CD4-positive, alpha-beta memory T cell (primary cell): ENCODE measurements at regions not wholly inside any gene's neighbourhood (a gene's known extent, or its start where the extent isn't known, plus 50 kb on each side); places are given as distances from the start of the nearest gene placed in this dataset.

Experiments used
- CTCF ChIA-PET: fragments of 350-600 bp; sonication (Branson Sonifier 250); formaldehyde crosslinking; loops from one replicate; lab custom pipeline; 2021; ENCODE audit warnings: inconsistent platforms; ENCODE audit not compliant: partially characterized antibody; lab: Charles Lee
- POLR2A ChIA-PET: fragments of 350-600 bp; sonication (Branson Sonifier 250); formaldehyde crosslinking; loops from one replicate; lab custom pipeline; 2021; ENCODE audit not compliant: partially characterized antibody; lab: Charles Lee
- DNase-seq, 5 donors: peaks; one replicate each; pipeline versions ENCODE4 v3.0.0 to v3.0.0-alpha.2; 2020 to 2022; ENCODE audit warnings: mixed read lengths in 1 of 5
- H3K27ac ChIP-seq: one replicate; pipeline ENCODE4 v1.7.0; 2013; ENCODE audit warnings: low read depth, low read length
- H3K27me3 ChIP-seq: 2 replicates; pipeline ENCODE4 v1.7.0; 2013; ENCODE audit warnings: mild to moderate bottlenecking, low read length, moderate library complexity; ENCODE audit not compliant: insufficient read depth
- H3K36me3 ChIP-seq: 2 replicates; pipeline ENCODE4 v1.7.0; 2013; ENCODE audit warnings: mild to moderate bottlenecking, low read length, moderate library complexity; ENCODE audit not compliant: insufficient read depth
- H3K4me1 ChIP-seq: 2 replicates; pipeline ENCODE4 v1.7.0; 2013; ENCODE audit warnings: mild to moderate bottlenecking, low read length, moderate library complexity; ENCODE audit not compliant: insufficient read depth
- H3K4me3 ChIP-seq, 2 donors: one replicate each; pipeline ENCODE4 v1.7.0; 2013; ENCODE audit warnings: low read length in 2 of 2, mild to moderate bottlenecking in 1 of 2
- H3K9me3 ChIP-seq, 2 donors: one replicate each; pipeline ENCODE4 v1.7.0; 2013; ENCODE audit warnings: low read length in 2 of 2, control low read depth in 1 of 2; ENCODE audit not compliant: control insufficient read depth in 1 of 2
- H3K27ac Mint-ChIP-seq, 7 donors: one replicate each; pipeline ENCODE4 v1.8.0; 2020 to 2021; ENCODE audit warnings: mixed read lengths in 7 of 7, mild to moderate bottlenecking in 6 of 7, inconsistent platforms in 3 of 7, moderate library complexity in 3 of 7
- H3K27me3 Mint-ChIP-seq, 2 donors: one replicate each; pipeline ENCODE4 v1.8.0; 2020 to 2021; ENCODE audit warnings: mixed read lengths in 2 of 2
- H3K36me3 Mint-ChIP-seq, 2 donors: one replicate each; pipeline ENCODE4 v1.8.0; 2020 to 2021; ENCODE audit warnings: mixed read lengths in 2 of 2, inconsistent platforms in 1 of 2, mild to moderate bottlenecking in 1 of 2
- H3K4me1 Mint-ChIP-seq, 4 donors: one replicate each; pipeline ENCODE4 v1.8.0; 2020 to 2021; ENCODE audit warnings: mixed read lengths in 4 of 4, mild to moderate bottlenecking in 1 of 4
- H3K4me3 Mint-ChIP-seq, 8 donors: one replicate each; pipeline ENCODE4 v1.8.0; 2020 to 2021; ENCODE audit warnings: mixed read lengths in 8 of 8, mild to moderate bottlenecking in 7 of 8, moderate library complexity in 6 of 8, inconsistent platforms in 3 of 8
- H3K9me3 Mint-ChIP-seq, 8 donors: one replicate each; pipeline ENCODE4 v1.8.0; 2020 to 2021; ENCODE audit warnings: mixed read lengths in 8 of 8, mild to moderate bottlenecking in 5 of 8, inconsistent platforms in 3 of 8, moderate library complexity in 1 of 8
- intact Hi-C: fragments of 100-400 bp; cut with micrococcal nuclease; formaldehyde crosslinking; loops from one replicate; pipeline ENCODE4 v1.15.1; 2023

- no peaks in the 10 kb centered on the region for H3K4me1 Mint-ChIP-seq
- CTCF ChIA-PET, result no interaction called here
- Histone ChIP-seq H3K27ac (no peak overlapping the region), H3K27me3 (no peaks in the 10 kb centered on the region), H3K4me3 (no peak overlapping the region), H3K4me1 (no peaks in the 10 kb centered on the region), H3K9me3 (no peaks in the 10 kb centered on the region), H3K36me3 (no peaks in the 10 kb centered on the region)
- no peaks in the 10 kb centered on the region for H3K36me3 Mint-ChIP-seq
- POLR2A ChIA-PET, result no interaction called here
- DNase-seq, result no peak
- H3K27ac Mint-ChIP-seq, result no peak overlapping the region
- no peak overlapping the region for H3K4me3 Mint-ChIP-seq
- H3K27me3 Mint-ChIP-seq, result peaks cover 0 to 4% of the 10 kb centered on the region in 2 donors
- peaks cover 0 to 11% (median 6%) of the 10 kb centered on the region in 8 donors for H3K9me3 Mint-ChIP-seq
- intact Hi-C loops, result no loop called here
These were observed 143.1 kb upstream of the LINGO1 start for GRCh38 chr15:77775837-77776236.

- CTCF ChIA-PET, result no interaction called here
- no peaks in the 10 kb centered on the region for H3K9me3 ChIP-seq
- DNase-seq, result no peak
- POLR2A ChIA-PET, result no interaction called here
- H3K27me3 Mint-ChIP-seq, result peaks cover 0 to 1% of the 10 kb centered on the region in 2 donors
- H3K4me3 Mint-ChIP-seq, result no peak overlapping the region
- intact Hi-C loops, result no loop called here
- no peaks in the 10 kb centered on the region for H3K4me1 Mint-ChIP-seq
- H3K27ac Mint-ChIP-seq, result peak overlapping the region in 1 of 7 donors; percentile 48
- H3K27me3 ChIP-seq, result no peaks in the 10 kb centered on the region
- no peaks in the 10 kb centered on the region for H3K4me1 ChIP-seq
- H3K36me3 ChIP-seq, result no peaks in the 10 kb centered on the region
- H3K4me3 ChIP-seq, result no peak overlapping the region
- no peaks in the 10 kb centered on the region for H3K36me3 Mint-ChIP-seq
- H3K9me3 Mint-ChIP-seq, result peaks cover 0 to 7% (median 4%) of the 10 kb centered on the region in 8 donors
- H3K27ac ChIP-seq, result no peak overlapping the region
These were observed 142.7 kb upstream of the LINGO1 start for GRCh38 chr15:77775373-77775772.

GRCh38 chr15:77774350-77774749 is 141.6 kb upstream of the LINGO1 start:
- no peak for DNase-seq
- no peaks in the 10 kb centered on the region for H3K9me3 ChIP-seq
- Mint-ChIP-seq H3K4me1 (no peaks in the 10 kb centered on the region), H3K9me3 (peaks cover 0 to 3% (median 0%) of the 10 kb centered on the region in 8 donors), H3K4me3 (no peak overlapping the region), H3K36me3 (no peaks in the 10 kb centered on the region), H3K27ac (peak overlapping the region in 1 of 7 donors; percentile 35), H3K27me3 (peaks cover 0 to 1% of the 10 kb centered on the region in 2 donors)
- H3K4me1 ChIP-seq, result no peaks in the 10 kb centered on the region
- no peaks in the 10 kb centered on the region for H3K36me3 ChIP-seq
- H3K27me3 ChIP-seq, result no peaks in the 10 kb centered on the region
- intact Hi-C loops, result no loop called here
- H3K27ac ChIP-seq, result no peak overlapping the region
- CTCF ChIA-PET, result no interaction called here
- no peak overlapping the region for H3K4me3 ChIP-seq
- POLR2A ChIA-PET, result no interaction called here

- no peaks in the 10 kb centered on the region for H3K36me3 ChIP-seq
- no peaks in the 10 kb centered on the region for H3K4me1 Mint-ChIP-seq
- peak overlapping the region in 1 of 8 donors; percentile 0 for H3K4me3 Mint-ChIP-seq
- H3K27me3 Mint-ChIP-seq, result peaks cover 0 to 1% of the 10 kb centered on the region in 2 donors
- no peaks in the 10 kb centered on the region for H3K27me3 ChIP-seq
- no peaks in the 10 kb centered on the region for H3K9me3 ChIP-seq
- no peak overlapping the region for H3K27ac Mint-ChIP-seq
- H3K4me1 ChIP-seq, result no peaks in the 10 kb centered on the region
- CTCF ChIA-PET, result no interaction called here
- no peaks in the 10 kb centered on the region for H3K36me3 Mint-ChIP-seq
- H3K27ac ChIP-seq, result no peak overlapping the region
- POLR2A ChIA-PET, result no interaction called here
- peaks cover 0 to 2% (median 0%) of the 10 kb centered on the region in 8 donors for H3K9me3 Mint-ChIP-seq
- intact Hi-C loops, result no loop called here
- DNase-seq, result no peak
- H3K4me3 ChIP-seq, result no peak overlapping the region
These were observed 141.2 kb upstream of the LINGO1 start for GRCh38 chr15:77773903-77774302.

- Mint-ChIP-seq H3K4me3 (no peak overlapping the region), H3K4me1 (no peaks in the 10 kb centered on the region), H3K36me3 (no peaks in the 10 kb centered on the region), H3K27ac (no peak overlapping the region), H3K9me3 (no peaks in the 10 kb centered on the region), H3K27me3 (peaks cover 2% of the 10 kb centered on the region in 2 donors)
- intact Hi-C loops, result no loop called here
- CTCF ChIA-PET, result no interaction called here
- Histone ChIP-seq H3K4me3 (no peak overlapping the region), H3K4me1 (no peaks in the 10 kb centered on the region), H3K36me3 (no peaks in the 10 kb centered on the region), H3K27ac (no peak overlapping the region), H3K27me3 (no peaks in the 10 kb centered on the region), H3K9me3 (no peaks in the 10 kb centered on the region)
- POLR2A ChIA-PET, result no interaction called here
- DNase-seq, result no peak
These were observed 140.1 kb upstream of the LINGO1 start for GRCh38 chr15:77772641-77773402.

GRCh38 chr15:77771616-77772015 is 138.9 kb upstream of the LINGO1 start:
- POLR2A ChIA-PET, result no interaction called here

GRCh38 chr15:77769700-77770099 is 137.0 kb upstream of the LINGO1 start:
- ChIA-PET POLR2A (no interaction called here), CTCF (no interaction called here)
- H3K4me1 Mint-ChIP-seq, result no peaks in the 10 kb centered on the region
- H3K9me3 Mint-ChIP-seq, result no peaks in the 10 kb centered on the region
- Histone ChIP-seq H3K36me3 (no peaks in the 10 kb centered on the region), H3K4me1 (no peaks in the 10 kb centered on the region), H3K9me3 (no peaks in the 10 kb centered on the region), H3K4me3 (no peak overlapping the region), H3K27ac (no peak overlapping the region), H3K27me3 (no peaks in the 10 kb centered on the region)
- H3K4me3 Mint-ChIP-seq, result no peak overlapping the region
- H3K27ac Mint-ChIP-seq, result no peak overlapping the region
- H3K36me3 Mint-ChIP-seq, result no peaks in the 10 kb centered on the region
- DNase-seq, result no peak
- H3K27me3 Mint-ChIP-seq, result peaks cover 5 to 10% of the 10 kb centered on the region in 2 donors
- intact Hi-C loops, result no loop called here

More at GRCh38 chr15:77771616-77772015, 138.9 kb upstream of the LINGO1 start:
- CTCF ChIA-PET, result no interaction called here
- H3K9me3 Mint-ChIP-seq, result no peaks in the 10 kb centered on the region
- DNase-seq, result no peak
- intact Hi-C loops, result no loop called here
- H3K4me1 Mint-ChIP-seq, result no peaks in the 10 kb centered on the region
- Histone ChIP-seq H3K9me3 (no peaks in the 10 kb centered on the region), H3K36me3 (no peaks in the 10 kb centered on the region), H3K27ac (no peak overlapping the region), H3K27me3 (no peaks in the 10 kb centered on the region), H3K4me3 (no peak overlapping the region), H3K4me1 (no peaks in the 10 kb centered on the region)
- no peaks in the 10 kb centered on the region for H3K36me3 Mint-ChIP-seq
- peaks cover 4 to 5% of the 10 kb centered on the region in 2 donors for H3K27me3 Mint-ChIP-seq
- no peak overlapping the region for H3K27ac Mint-ChIP-seq
- H3K4me3 Mint-ChIP-seq, result no peak overlapping the region
